ENCODE measurements at regions not wholly inside any gene's neighbourhood (a gene's known extent, or its start where the extent isn't known, plus 50 kb on each side); places are given as distances from the start of the nearest gene placed in this dataset.

- Histone ChIP-seq H3K4me1 (ENCODE audit: control insufficient read depth, insufficient read depth, low read length) (no peaks in the 10 kb centered on the region), H2BK15ac (ENCODE audit: low read depth, low read length) (no peak overlapping the region), H2AK9ac (replicated peaks; ENCODE audit: low read depth, low read length, poor library complexity) (no peak overlapping the region), H4K5ac (ENCODE audit: low read depth, low read length) (no peak overlapping the region), H2AFZ (replicated peaks; ENCODE audit: low read length, poor library complexity) (no peak overlapping the region), H3K23ac (ENCODE audit: low read depth, low read length) (no peak overlapping the region), H2BK20ac (ENCODE audit: low read depth, low read length) (no peak overlapping the region), H3K14ac (replicated peaks; ENCODE audit: low read depth, low read length) (no peak overlapping the region), H3K9me1 (ENCODE audit: insufficient read depth, low read length) (no peaks in the 10 kb centered on the region), H3K4ac (ENCODE audit: low read depth, low read length) (no peak overlapping the region), H3K9ac (ENCODE audit: low read depth, low read length) (no peak overlapping the region), H4K91ac (ENCODE audit: insufficient read depth, low read depth, low read length) (no peak overlapping the region), H2BK5ac (ENCODE audit: low read depth, low read length, poor library complexity, severe bottlenecking) (no peak overlapping the region), H3K18ac (ENCODE audit: low read depth, low read length) (no peak overlapping the region), H3K36me3 (ENCODE audit: control insufficient read depth, insufficient read depth, low read length) (no peaks in the 10 kb centered on the region), H3K79me1 (ENCODE audit: low read depth in 1 of 2, low read length in 2 of 2) (no peaks in the 10 kb centered on the region), H3K56ac (ENCODE audit: extremely low read depth, insufficient read depth, low read length) (no peak overlapping the region), H2BK120ac (ENCODE audit: low read depth, low read length) (no peak overlapping the region), H4K20me1 (ENCODE audit: insufficient read depth, low read length) (no peaks in the 10 kb centered on the region), H3K27ac (ENCODE audit: insufficient read depth, low read length) (no peak overlapping the region), H2AK5ac (ENCODE audit: low read depth, low read length) (no peak overlapping the region), H3K4me2 (ENCODE audit: low read depth, low read length) (no peak overlapping the region), H3K27me3 (ENCODE audit: control insufficient read depth, insufficient read depth, low read length) (no peaks in the 10 kb centered on the region), H3K4me3 (ENCODE audit: insufficient read depth, low read depth, low read length) (no peak overlapping the region), H3K9me3 (ENCODE audit: control insufficient read depth, insufficient read depth, low read length) (no peaks in the 10 kb centered on the region), H4K8ac (ENCODE audit: low read depth in 2 of 2, low read length in 2 of 2) (no peak overlapping the region)
- ATAC-seq (ENCODE audit: low read depth): no peak
- dilution Hi-C loops (cut with HindIII; ENCODE audit: low sequenced_read_pairs, unreplicated experiment): no loop called here
- in situ Hi-C loops (cut with MboI; ENCODE audit: low sequenced_read_pairs): no loop called here
- no peak for TF ChIP-seq RCOR1 (IDR thresholded peaks at IDR 0.05; ENCODE audit: insufficient replicate concordance, low read length)
- peak; percentile 43 for TF ChIP-seq MAFK (IDR thresholded peaks at IDR 0.05; ENCODE audit: low read depth, low read length)
- no peak for DNase-seq
- intact Hi-C loops (cut with micrococcal nuclease): no loop called here
- no CpG with 5 or more reads among the region's 3 CpGs for WGBS, 2 experiments (ENCODE audit: extremely low coverage in 2 of 2, insufficient read length in 1 of 2)
- ChIA-PET CTCF (no interaction called here), POLR2A (ENCODE audit: unreplicated experiment) (no interaction called here)
- no TSS peak for BruUV-seq (replicated peaks)
Observed at GRCh38 chr4:110712486-110712885, 89.6 kb upstream of the PITX2 start.

Data from IMR-90 (cell line).